H1 (cell line): ENCODE measurements at regions not wholly inside any gene's neighbourhood (a gene's known extent, or its start where the extent isn't known, plus 50 kb on each side); places are given as distances from the start of the nearest gene placed in this dataset.

Experiments
- CTCF ChIA-PET: fragments of 300-600 bp; sonication (Branson Sonifier 250); formaldehyde crosslinking; loops from one replicate; lab custom pipeline; 2021; ENCODE audit not compliant: partially characterized antibody; lab: Charles Lee
- POLR2A ChIA-PET: fragments of 300-600 bp; sonication (Branson Sonifier 250); formaldehyde crosslinking; loops from one replicate; lab custom pipeline; 2021; ENCODE audit warnings: inconsistent platforms; ENCODE audit not compliant: partially characterized antibody; lab: Charles Lee
- DNase-seq, 2 experiments: peaks; one replicate each; pipeline versions ENCODE4 v3.0.0 to v3.0.0-alpha.2; 2010 to 2022; ENCODE audit warnings: low spot score in 2 of 2, low read depth in 1 of 2, mixed read lengths in 1 of 2
- FAIRE-seq: peaks from 2 replicates; lab custom pipeline; 2011; peaks lifted over from hg19 to GRCh38; lab: Jason Lieb, UNC
- H2AFZ ChIP-seq: 2 replicates; pipeline ENCODE4 v1.8.1; 2012; ENCODE audit warnings: low read length, inconsistent platforms
- H2AK5ac ChIP-seq: 2 replicates; pipeline ENCODE4 v1.6.1; 2013; ENCODE audit warnings: low read depth, low read length
- H2BK120ac ChIP-seq: replicated peaks from 2 replicates; pipeline ENCODE3; 2013; ENCODE audit warnings: low read depth, low read length, inconsistent platforms
- H2BK12ac ChIP-seq: 2 replicates; pipeline ENCODE4 v1.6.1; 2013; ENCODE audit warnings: low read depth, low read length
- H2BK15ac ChIP-seq: 2 replicates; pipeline ENCODE4 v1.6.1; 2013; ENCODE audit warnings: low read length
- H2BK20ac ChIP-seq: 2 replicates; pipeline ENCODE4 v1.6.1; 2013; ENCODE audit warnings: low read length
- H2BK5ac ChIP-seq: 2 replicates; pipeline ENCODE4 v1.6.1; 2013; ENCODE audit warnings: low read depth, low read length
- H3K14ac ChIP-seq: 2 replicates; pipeline ENCODE4 v1.6.1; 2013; ENCODE audit warnings: inconsistent platforms; ENCODE audit not compliant: insufficient read length
- H3K18ac ChIP-seq: 2 replicates; pipeline ENCODE4 v1.6.1; 2013; ENCODE audit warnings: low read length; ENCODE audit errors: extremely low read depth
- H3K23ac ChIP-seq: 2 replicates; pipeline ENCODE4 v1.6.1; 2013; ENCODE audit warnings: inconsistent platforms; ENCODE audit not compliant: insufficient read length
- H3K23me2 ChIP-seq: 2 replicates; pipeline ENCODE4 v1.6.1; 2013; ENCODE audit warnings: low read depth, low read length
- H3K27ac ChIP-seq: 2 replicates; pipeline ENCODE4 v1.6.1; 2011; ENCODE audit warnings: low read depth, low read length, inconsistent platforms
- H3K27me3 ChIP-seq, 4 experiments: replicated peaks in 1 of 4; 1 replicate in 1 of 4; 2 replicates in 3 of 4; pipeline versions ENCODE4 v1.6.1 to v1.8.1; 2011 to 2013; ENCODE audit warnings: low read length in 3 of 4, mild to moderate bottlenecking in 3 of 4, inconsistent platforms in 2 of 4, mixed read lengths in 2 of 4, moderate library complexity in 1 of 4; ENCODE audit not compliant: control insufficient read depth in 3 of 4, insufficient read depth in 3 of 4; ENCODE audit errors: extremely low read depth in 1 of 4
- H3K36me3 ChIP-seq, 4 experiments: 2 replicates each; pipeline versions ENCODE4 v1.6.1 to v1.8.1; 2011 to 2013; ENCODE audit warnings: mild to moderate bottlenecking in 4 of 4, low read length in 3 of 4, moderate library complexity in 2 of 4, control low read depth in 1 of 4, inconsistent platforms in 1 of 4; ENCODE audit not compliant: insufficient read depth in 4 of 4, control insufficient read depth in 2 of 4
- H3K4ac ChIP-seq: replicated peaks from 2 replicates; pipeline ENCODE3; 2013; ENCODE audit warnings: low read length, low read depth, mixed read lengths, inconsistent platforms; ENCODE audit not compliant: insufficient read length
- H3K4me1 ChIP-seq, 4 experiments: replicated peaks in 1 of 4; 1 replicate in 1 of 4; 2 replicates in 3 of 4; pipeline versions ENCODE4 v1.6.1 to v1.8.1; 2011 to 2013; ENCODE audit warnings: low read length in 3 of 4, inconsistent platforms in 2 of 4, mixed read lengths in 1 of 4; ENCODE audit not compliant: insufficient read depth in 4 of 4, control insufficient read depth in 3 of 4
- H3K4me2 ChIP-seq, 2 experiments: 2 replicates each; pipeline versions ENCODE4 v1.6.1 to v1.8.1; 2011 to 2013; ENCODE audit warnings: low read depth in 2 of 2, low read length in 2 of 2, control low read depth in 1 of 2, inconsistent platforms in 1 of 2, mild to moderate bottlenecking in 1 of 2; ENCODE audit not compliant: insufficient read depth in 1 of 2
- H3K4me3 ChIP-seq, 4 experiments: fragments of 200-600, 300-600 bp in 1 of 4; sonication (generic), shearing (Covaris generic), sonication (Bioruptor Twin) in 1 of 4; 2 replicates each; pipeline versions ENCODE4 v1.5.1 to v1.8.1; 2011 to 2016; ENCODE audit warnings: low read length in 4 of 4, low read depth in 3 of 4, control low read depth in 2 of 4, inconsistent platforms in 2 of 4, mild to moderate bottlenecking in 2 of 4, mixed read lengths in 1 of 4, moderate library complexity in 1 of 4; ENCODE audit not compliant: insufficient read depth in 2 of 4; ENCODE audit errors: extremely low read depth in 1 of 4
- H3K56ac ChIP-seq: replicated peaks from 2 replicates; pipeline ENCODE3; 2013; ENCODE audit warnings: low read depth, mild to moderate bottlenecking, mixed read lengths, low read length, inconsistent platforms; ENCODE audit not compliant: insufficient read length
- H3K79me1 ChIP-seq: 2 replicates; pipeline ENCODE4 v1.6.1; 2013; ENCODE audit warnings: low read depth, low read length, control low read depth
- H3K79me2 ChIP-seq, 2 experiments: 2 replicates each; pipeline versions ENCODE4 v1.6.1 to v1.8.1; 2012 to 2013; ENCODE audit warnings: low read length in 2 of 2, mild to moderate bottlenecking in 2 of 2, inconsistent platforms in 1 of 2; ENCODE audit not compliant: insufficient read depth in 2 of 2, control insufficient read depth in 1 of 2
- H3K9ac ChIP-seq, 4 experiments: replicated peaks in 1 of 4; 1 replicate in 1 of 4; 2 replicates in 3 of 4; pipeline versions ENCODE4 v1.6.1 to v1.8.1; 2011 to 2013; ENCODE audit warnings: low read depth in 3 of 4, low read length in 3 of 4, control low read depth in 2 of 4, mild to moderate bottlenecking in 2 of 4, moderate library complexity in 2 of 4, inconsistent platforms in 1 of 4; ENCODE audit errors: extremely low read depth in 1 of 4
- H3K9me3 ChIP-seq, 2 experiments: 2 replicates each; pipeline versions ENCODE4 v1.6.1 to v1.8.1; 2012 to 2013; ENCODE audit warnings: mild to moderate bottlenecking in 2 of 2, moderate library complexity in 2 of 2, control low read depth in 1 of 2, inconsistent platforms in 1 of 2, low read depth in 1 of 2, low read length in 1 of 2, mixed read lengths in 1 of 2; ENCODE audit not compliant: insufficient read depth in 2 of 2
- H4K20me1 ChIP-seq, 2 experiments: replicated peaks in 1 of 2; 2 replicates each; pipeline versions ENCODE3 to v1.8.1; 2011 to 2013; ENCODE audit warnings: inconsistent platforms in 2 of 2, low read length in 2 of 2, mild to moderate bottlenecking in 1 of 2; ENCODE audit not compliant: insufficient read depth in 2 of 2, control insufficient read depth in 1 of 2
- H4K5ac ChIP-seq: 2 replicates; pipeline ENCODE4 v1.6.1; 2013; ENCODE audit warnings: low read length, low read depth, mixed read lengths, inconsistent platforms; ENCODE audit not compliant: insufficient read length
- H4K8ac ChIP-seq: 2 replicates; pipeline ENCODE4 v1.8.0; 2013; ENCODE audit warnings: mild to moderate bottlenecking, moderate library complexity, low read length, inconsistent platforms; ENCODE audit not compliant: insufficient read depth; ENCODE audit errors: extremely low read depth
- H4K91ac ChIP-seq: replicated peaks from 2 replicates; pipeline ENCODE3; 2013; ENCODE audit warnings: low read length, mixed read lengths, inconsistent platforms; ENCODE audit not compliant: insufficient read length
- BRCA1 ChIP-seq: IDR thresholded peaks from 2 replicates; pipeline ENCODE4 v1.6.1; 2012; ENCODE audit warnings: low read depth, low read length, improper control_type of control experiment
- FOSL1 ChIP-seq: IDR thresholded peaks from 2 replicates; pipeline ENCODE4 v1.6.1; 2011; ENCODE audit warnings: mild to moderate bottlenecking, low read depth, low read length, moderate library complexity; ENCODE audit not compliant: insufficient read depth
- KDM4A ChIP-seq: IDR thresholded peaks from one replicate; pipeline ENCODE4 v1.7.1; 2012; ENCODE audit warnings: low read depth, mild to moderate bottlenecking, moderate library complexity, low read length, inconsistent platforms; ENCODE audit not compliant: severe bottlenecking
- MAFK ChIP-seq: IDR thresholded peaks from 2 replicates; pipeline ENCODE4 v1.6.1; 2012; ENCODE audit warnings: low read depth, mild to moderate bottlenecking, improper control_type of control experiment, low read length
- NANOG ChIP-seq: IDR thresholded peaks from 2 replicates; pipeline ENCODE4 v1.6.1; 2011; ENCODE audit warnings: low read length, low read depth, mild to moderate bottlenecking, inconsistent platforms; ENCODE audit not compliant: insufficient read depth, poor library complexity, severe bottlenecking
- POU5F1 ChIP-seq: IDR thresholded peaks from 2 replicates; pipeline ENCODE4 v1.6.1; 2011; ENCODE audit warnings: low read depth, mild to moderate bottlenecking, low read length, moderate library complexity
- WGBS, 2 experiments: shearing (Covaris generic) in 1 of 2; methylation state at CpG; one replicate each; pipeline versions ENCODE4 v1.1.6 to v1.1.7; 2013 to 2015; ENCODE audit warnings: low lambda C conversion rate in 2 of 2, mixed read lengths in 2 of 2, inconsistent platforms in 1 of 2, low coverage in 1 of 2, missing lambda C conversion rate in 1 of 2; ENCODE audit not compliant: insufficient replicate concordance in 2 of 2, insufficient coverage in 1 of 2, insufficient read length in 1 of 2; ENCODE audit errors: extremely low coverage in 1 of 2, missing lambda C conversion rate in 1 of 2; 5-methylcytosine and 5-hydroxymethylcytosine counted together

DNA sequence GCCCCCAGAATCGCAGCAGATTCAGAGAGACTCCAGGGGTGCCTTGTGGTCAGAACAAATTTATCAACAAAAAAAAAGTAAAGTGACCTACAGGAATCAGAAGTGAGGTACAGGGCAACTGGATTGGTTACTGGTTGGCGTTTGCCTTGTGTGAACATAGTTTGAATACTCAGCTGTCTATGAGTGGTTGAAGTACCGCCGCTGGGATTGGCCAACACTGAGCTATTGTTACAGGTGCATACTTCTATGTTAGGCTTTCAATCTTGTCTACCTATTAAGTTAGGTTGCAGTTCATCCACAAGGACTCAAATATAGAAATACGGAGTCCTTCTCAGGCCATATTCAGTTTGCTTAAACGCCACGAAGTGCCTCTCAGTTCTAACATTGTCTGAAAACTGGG, 993.5 kb upstream of the PRKX start:
- Histone ChIP-seq H4K5ac (no peak overlapping the region), H3K4ac (no peak overlapping the region), H4K20me1 (no peaks in the 10 kb centered on the region), H3K79me2 (no peaks in the 10 kb centered on the region), H2AFZ (no peak overlapping the region), H2BK12ac (no peak overlapping the region), H3K4me3 (no peak overlapping the region), H3K23me2 (no peaks in the 10 kb centered on the region), H3K27me3 (no peaks in the 10 kb centered on the region), H2BK5ac (no peak overlapping the region), H3K36me3 (no peaks in the 10 kb centered on the region), H2AK5ac (no peak overlapping the region), H3K4me1 (peaks cover 0 to 2% (median 0%) of the 10 kb centered on the region in 4 experiments; a peak in 1 of 7 replicates), H3K27ac (no peak overlapping the region), H2BK15ac (no peak overlapping the region), H3K79me1 (no peaks in the 10 kb centered on the region), H3K14ac (no peak overlapping the region), H4K91ac (no peak overlapping the region), H3K9me3 (no peaks in the 10 kb centered on the region), H2BK20ac (no peak overlapping the region), H3K56ac (no peak overlapping the region), H3K23ac (no peak overlapping the region), H3K18ac (no peak overlapping the region), H4K8ac (no peak overlapping the region), H3K4me2 (no peak overlapping the region), H2BK120ac (no peak overlapping the region), H3K9ac (no peak overlapping the region)
- ChIA-PET POLR2A (no interaction called here), CTCF (no interaction called here)
- 89% methylated on average over 7 of the region's 7 CpGs; no CpG with 5 or more reads in 1 of the 2 experiments for WGBS, 2 experiments
- no peak for TF ChIP-seq NANOG
- TF ChIP-seq FOSL1 = no peak
- TF ChIP-seq MAFK = no peak
- TF ChIP-seq BRCA1 = no peak
- TF ChIP-seq KDM4A = no peak
- TF ChIP-seq POU5F1 = no peak
- DNase-seq (no peak), FAIRE-seq (no peak)
